IPS-18c (cell line): ENCODE measurements at regions not wholly inside any gene's neighbourhood (a gene's known extent, or its start where the extent isn't known, plus 50 kb on each side); places are given as distances from the start of the nearest gene placed in this dataset.

Experiments used
- H3K4me3 ChIP-seq: 2 replicates; pipeline ENCODE4 v1.7.0; 2013; ENCODE audit warnings: low read depth, mild to moderate bottlenecking, low read length, moderate library complexity; ENCODE audit not compliant: insufficient read depth
- H3K9me3 ChIP-seq: one replicate; pipeline ENCODE4 v1.6.1; 2013; ENCODE audit warnings: mild to moderate bottlenecking, low read length, moderate library complexity; ENCODE audit not compliant: control insufficient read depth, insufficient read depth

GRCh38 chrX:10099411-10099810 is 57.4 kb upstream of the CLCN4 start:
- peaks cover 9% of the 10 kb centered on the region for H3K9me3 ChIP-seq
- no peak overlapping the region for H3K4me3 ChIP-seq

- Histone ChIP-seq H3K9me3 (peaks cover 6% of the 10 kb centered on the region), H3K4me3 (no peak overlapping the region)
Measured at GRCh38 chrX:10101269-10101668, 55.5 kb upstream of the CLCN4 start.

- H3K4me3 ChIP-seq = no peak overlapping the region
- H3K9me3 ChIP-seq = peaks cover 5% of the 10 kb centered on the region
Measured at GRCh38 chrX:10102046-10102704, 54.6 kb upstream of the CLCN4 start.

- H3K9me3 ChIP-seq = peaks cover 9% of the 10 kb centered on the region
- no peak overlapping the region for H3K4me3 ChIP-seq
Measured at GRCh38 chrX:10103023-10103422, 53.8 kb upstream of the CLCN4 start.

GRCh38 chrX:10104958-10105658 is 51.7 kb upstream of the CLCN4 start:
- H3K9me3 ChIP-seq = peaks cover 11% of the 10 kb centered on the region
- H3K4me3 ChIP-seq = no peak overlapping the region

- H3K9me3 ChIP-seq = peaks cover 9% of the 10 kb centered on the region
- H3K4me3 ChIP-seq = no peak overlapping the region
Measured at GRCh38 chrX:10106806-10107205, 50.0 kb upstream of the CLCN4 start.
